Tongue (tissue), 1 donor: ENCODE measurements at regions not wholly inside any gene's neighbourhood (a gene's known extent, or its start where the extent isn't known, plus 50 kb on each side); places are given as distances from the start of the nearest gene placed in this dataset.

Experiments
- DNase-seq: peaks from one replicate; pipeline ENCODE4 v3.0.0-alpha.2; 2015

DNA sequence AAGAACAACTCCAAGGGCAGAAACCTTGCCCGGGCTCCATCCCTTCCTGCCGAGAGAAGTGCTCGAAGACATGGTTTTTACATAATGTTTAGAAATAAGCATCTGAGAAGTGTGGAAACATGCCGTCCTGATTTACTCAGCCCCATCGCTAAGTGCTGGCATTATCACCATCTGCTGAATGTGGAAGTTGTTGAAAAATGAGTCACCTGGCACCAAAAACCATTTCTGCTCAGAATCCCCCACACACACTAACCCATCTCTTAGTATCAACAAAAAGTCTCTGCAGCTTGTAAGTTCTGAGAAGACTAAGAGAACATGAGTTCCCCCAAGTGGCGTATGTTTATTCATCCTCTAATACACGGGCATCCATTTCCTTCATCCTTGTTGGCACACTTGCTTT lies 51.0 kb upstream of the ARL8B start:
- peak; percentile 35 for DNase-seq

- no peak for DNase-seq
Measured at GRCh38 chr3:5072100-5072816, 49.8 kb upstream of the ARL8B start.
